ENCODE measurements at regions not wholly inside any gene's neighbourhood (a gene's known extent, or its start where the extent isn't known, plus 50 kb on each side); places are given as distances from the start of the nearest gene placed in this dataset.

DNA sequence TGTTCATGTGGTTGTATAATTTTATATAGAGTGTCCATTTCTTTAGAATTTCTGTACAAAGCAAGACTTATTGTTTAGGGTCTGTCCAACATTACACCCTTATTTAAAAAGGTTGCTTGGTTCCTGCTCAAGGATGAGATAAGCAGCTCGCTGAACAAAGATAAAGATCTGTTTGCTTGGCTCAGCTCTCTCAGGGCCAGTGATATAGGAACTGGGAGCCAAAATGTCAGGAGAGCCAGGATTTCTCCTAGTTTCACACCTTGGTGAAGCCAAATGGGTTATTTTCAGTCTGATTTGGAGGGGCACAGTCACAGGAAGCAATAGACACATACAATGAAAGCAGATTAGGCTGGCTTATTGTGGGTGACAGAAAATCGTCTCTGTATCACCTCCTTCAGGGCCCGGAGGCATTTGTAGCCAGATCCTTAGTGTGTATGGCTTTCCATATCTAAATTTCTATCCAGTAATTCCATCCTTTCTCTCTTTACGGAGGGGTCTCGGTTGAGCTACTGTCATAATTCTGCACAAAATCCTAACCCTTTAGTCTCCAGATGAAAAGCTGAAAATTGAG lies 396.4 kb downstream of the TMEM232 start:
- ATAC-seq (no peak), DNase-seq (no peak)
- Mint-ChIP-seq H3K9me3 (peaks cover 6% of the 10 kb centered on the region), H3K4me3 (no peak overlapping the region), H3K4me1 (no peaks in the 10 kb centered on the region), H3K27me3 (no peaks in the 10 kb centered on the region), H3K27ac (no peak overlapping the region), H3K36me3 (ENCODE audit: low read depth) (no peaks in the 10 kb centered on the region)

GRCh38 chr5:110333384-110333783 lies 393.1 kb downstream of the TMEM232 start:
- H3K4me3 Mint-ChIP-seq = no peak overlapping the region
- ATAC-seq = no peak
- no peak for DNase-seq

DNA sequence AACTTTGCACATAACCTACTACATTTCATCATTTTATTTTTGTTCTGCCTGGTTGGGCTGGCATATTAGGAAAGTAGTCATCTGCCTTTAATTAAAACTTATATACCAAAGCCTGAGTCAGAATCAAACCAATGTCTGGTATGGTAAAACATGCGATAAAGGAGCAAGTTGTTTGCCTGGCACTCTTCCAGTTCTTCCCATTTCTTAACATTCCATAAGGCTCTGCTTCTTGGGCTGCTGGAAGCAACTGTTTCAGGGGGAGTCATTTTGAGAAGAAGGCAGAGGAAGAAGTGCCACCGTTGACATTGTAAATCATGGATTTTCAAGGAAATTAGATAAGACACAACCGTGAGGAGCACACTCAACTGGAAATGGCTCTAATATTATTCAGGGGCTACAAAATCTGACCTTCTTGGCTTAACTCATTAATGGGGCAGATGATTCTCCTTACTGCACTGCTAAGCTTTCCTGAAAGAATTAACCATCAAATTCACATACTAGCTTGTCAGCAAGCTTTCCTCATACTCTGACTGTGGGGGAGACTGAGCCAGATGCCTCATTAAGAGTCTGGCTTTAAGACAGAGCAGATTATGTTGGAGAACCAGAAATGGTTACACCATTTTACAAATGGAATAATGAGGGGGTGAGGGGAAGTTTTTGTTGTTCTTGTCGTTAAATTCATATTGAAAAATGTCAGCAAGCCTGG lies 391.0 kb downstream of the TMEM232 start:
- no peaks in the 10 kb centered on the region for H3K36me3 Mint-ChIP-seq (ENCODE audit: low read depth)
- H3K9me3 Mint-ChIP-seq = no peaks in the 10 kb centered on the region
- ATAC-seq (no peak), DNase-seq (no peak)
- H3K4me1 Mint-ChIP-seq = no peaks in the 10 kb centered on the region
- H3K27ac Mint-ChIP-seq = no peak overlapping the region
- no peaks in the 10 kb centered on the region for H3K27me3 Mint-ChIP-seq
- H3K4me3 Mint-ChIP-seq = no peak overlapping the region

More at GRCh38 chr5:110333384-110333783, 393.1 kb downstream of the TMEM232 start:
- no peaks in the 10 kb centered on the region for H3K27me3 Mint-ChIP-seq
- H3K9me3 Mint-ChIP-seq = peaks cover 6% of the 10 kb centered on the region
- H3K27ac Mint-ChIP-seq = no peak overlapping the region
- no peaks in the 10 kb centered on the region for H3K4me1 Mint-ChIP-seq
- H3K36me3 Mint-ChIP-seq (ENCODE audit: low read depth) = no peaks in the 10 kb centered on the region

GRCh38 chr5:110338341-110339083 lies 388.0 kb downstream of the TMEM232 start:
- DNase-seq (no peak), ATAC-seq (no peak)
- H3K27ac Mint-ChIP-seq = no peak overlapping the region
- no peaks in the 10 kb centered on the region for H3K27me3 Mint-ChIP-seq
- H3K9me3 Mint-ChIP-seq = no peaks in the 10 kb centered on the region
- no peaks in the 10 kb centered on the region for H3K4me1 Mint-ChIP-seq
- no peaks in the 10 kb centered on the region for H3K36me3 Mint-ChIP-seq (ENCODE audit: low read depth)
- no peak overlapping the region for H3K4me3 Mint-ChIP-seq

DNA sequence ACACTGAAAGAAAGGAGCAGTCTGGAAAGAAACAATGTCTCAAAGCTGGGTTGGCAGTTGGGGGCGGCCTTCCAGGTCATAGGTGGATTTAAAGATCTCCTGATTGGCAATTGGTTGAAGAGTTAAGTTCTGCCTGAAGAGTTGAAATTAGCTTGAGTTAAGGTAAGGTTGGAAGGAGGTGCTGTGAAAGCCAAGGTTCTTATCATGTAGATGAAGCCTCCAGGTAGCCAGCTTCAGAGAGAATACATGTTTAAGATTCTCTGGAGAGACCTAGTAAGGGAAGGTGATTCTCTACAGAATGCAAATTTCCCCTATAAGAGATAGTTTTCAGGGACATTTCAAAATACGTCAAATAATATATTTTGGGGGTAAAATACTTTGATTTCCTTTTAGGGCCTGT lies 387.1 kb downstream of the TMEM232 start:
- Mint-ChIP-seq H3K27ac (no peak overlapping the region), H3K4me1 (no peaks in the 10 kb centered on the region), H3K27me3 (no peaks in the 10 kb centered on the region), H3K4me3 (no peak overlapping the region), H3K36me3 (ENCODE audit: low read depth) (no peaks in the 10 kb centered on the region), H3K9me3 (no peaks in the 10 kb centered on the region)
- DNase-seq (no peak), ATAC-seq (no peak)

GRCh38 chr5:110341836-110342235 lies 384.6 kb downstream of the TMEM232 start:
- DNase-seq (no peak), ATAC-seq (no peak)
- Mint-ChIP-seq H3K4me1 (no peaks in the 10 kb centered on the region), H3K4me3 (no peak overlapping the region), H3K27me3 (no peaks in the 10 kb centered on the region), H3K36me3 (ENCODE audit: low read depth) (no peaks in the 10 kb centered on the region), H3K27ac (no peak overlapping the region), H3K9me3 (no peaks in the 10 kb centered on the region)

DNA sequence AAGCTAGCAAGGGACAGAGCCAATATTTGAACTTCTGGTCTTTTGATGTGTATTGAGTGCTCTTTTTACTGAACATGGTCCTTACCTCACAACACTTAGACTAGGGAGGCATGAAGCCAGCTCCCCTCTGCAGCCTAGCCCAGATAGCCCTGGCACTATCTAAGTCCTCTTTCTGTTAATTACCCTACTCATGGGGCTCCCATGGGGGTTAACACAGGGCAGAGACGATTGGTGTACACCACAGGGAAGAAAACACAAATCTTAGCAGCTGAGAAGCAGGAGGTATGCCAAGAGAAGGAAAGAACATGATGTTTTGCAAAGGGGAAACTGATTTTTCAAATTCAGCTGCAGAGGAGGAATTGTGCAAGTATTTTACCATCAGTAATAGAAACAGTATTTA lies 383.8 kb downstream of the TMEM232 start:
- Mint-ChIP-seq H3K9me3 (no peaks in the 10 kb centered on the region), H3K27ac (no peak overlapping the region), H3K4me3 (no peak overlapping the region), H3K4me1 (no peaks in the 10 kb centered on the region), H3K27me3 (no peaks in the 10 kb centered on the region), H3K36me3 (ENCODE audit: low read depth) (no peaks in the 10 kb centered on the region)
- ATAC-seq = no peak
- DNase-seq = no peak

DNA sequence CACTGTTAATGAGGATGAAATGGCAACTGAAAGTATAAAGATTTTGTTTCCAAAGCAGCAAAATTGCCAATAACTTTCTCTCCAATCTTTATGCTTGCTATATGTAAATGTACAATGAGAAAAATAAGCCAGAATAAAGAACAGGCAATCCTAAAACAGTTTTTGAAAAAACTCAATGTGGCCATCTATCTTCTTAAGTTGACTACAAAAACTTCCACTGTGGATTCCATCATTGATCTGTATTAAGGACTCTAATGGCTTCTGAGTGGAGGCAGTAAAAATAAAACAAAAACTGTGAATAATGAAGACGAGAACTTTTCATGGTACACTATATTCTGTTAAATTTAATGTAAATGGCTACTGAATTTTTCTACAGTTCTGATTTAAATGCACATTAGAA lies 382.9 kb downstream of the TMEM232 start:
- no peaks in the 10 kb centered on the region for H3K36me3 Mint-ChIP-seq (ENCODE audit: low read depth)
- DNase-seq (no peak), ATAC-seq (no peak)
- H3K27ac Mint-ChIP-seq = no peak overlapping the region
- no peaks in the 10 kb centered on the region for H3K9me3 Mint-ChIP-seq
- no peaks in the 10 kb centered on the region for H3K27me3 Mint-ChIP-seq
- no peaks in the 10 kb centered on the region for H3K4me1 Mint-ChIP-seq
- H3K4me3 Mint-ChIP-seq = no peak overlapping the region

GRCh38 chr5:110345623-110346022 lies 380.8 kb downstream of the TMEM232 start:
- Mint-ChIP-seq H3K27ac (no peak overlapping the region), H3K4me1 (no peaks in the 10 kb centered on the region), H3K36me3 (ENCODE audit: low read depth) (no peaks in the 10 kb centered on the region), H3K9me3 (no peaks in the 10 kb centered on the region), H3K27me3 (no peaks in the 10 kb centered on the region), H3K4me3 (no peak overlapping the region)
- ATAC-seq (no peak), DNase-seq (no peak)

- DNase-seq (no peak), ATAC-seq (no peak)
- Mint-ChIP-seq H3K9me3 (no peaks in the 10 kb centered on the region), H3K27ac (no peak overlapping the region), H3K4me1 (no peaks in the 10 kb centered on the region), H3K4me3 (no peak overlapping the region), H3K36me3 (ENCODE audit: low read depth) (no peaks in the 10 kb centered on the region), H3K27me3 (no peaks in the 10 kb centered on the region)
These were observed 379.5 kb downstream of the TMEM232 start for GRCh38 chr5:110346893-110347358.

GRCh38 chr5:110347781-110348180 lies 378.7 kb downstream of the TMEM232 start:
- no peaks in the 10 kb centered on the region for H3K36me3 Mint-ChIP-seq (ENCODE audit: low read depth)
- no peak for ATAC-seq
- H3K27ac Mint-ChIP-seq = no peak overlapping the region
- DNase-seq = no peak
- H3K4me3 Mint-ChIP-seq = no peak overlapping the region
- H3K4me1 Mint-ChIP-seq = no peaks in the 10 kb centered on the region
- no peaks in the 10 kb centered on the region for H3K9me3 Mint-ChIP-seq
- no peaks in the 10 kb centered on the region for H3K27me3 Mint-ChIP-seq

- H3K9me3 Mint-ChIP-seq = no peaks in the 10 kb centered on the region
- no peaks in the 10 kb centered on the region for H3K4me1 Mint-ChIP-seq
- H3K27me3 Mint-ChIP-seq = no peaks in the 10 kb centered on the region
- no peak overlapping the region for H3K27ac Mint-ChIP-seq
- H3K36me3 Mint-ChIP-seq (ENCODE audit: low read depth) = no peaks in the 10 kb centered on the region
- no peak for ATAC-seq
- H3K4me3 Mint-ChIP-seq = no peak overlapping the region
- no peak for DNase-seq
These were observed 375.0 kb downstream of the TMEM232 start for GRCh38 chr5:110351430-110351829.

DNA sequence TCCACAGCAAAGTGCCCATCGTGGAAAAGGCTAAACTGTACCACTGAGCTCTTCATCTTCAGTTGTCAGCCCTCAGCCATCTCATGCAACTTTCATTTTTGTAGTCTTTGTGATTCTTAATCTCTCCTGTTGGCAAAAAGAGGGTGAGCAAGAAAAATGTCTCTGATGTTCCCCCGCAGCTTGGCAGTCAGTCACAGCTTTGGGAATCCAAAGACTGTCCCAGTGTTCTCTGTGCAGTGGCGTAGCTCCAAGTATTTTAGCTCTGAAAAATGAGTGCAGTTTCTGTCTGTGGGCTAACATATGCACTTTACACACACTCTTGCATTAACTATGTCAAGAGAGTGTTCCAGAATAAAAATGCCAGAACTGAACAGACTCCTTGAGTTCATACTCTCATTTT lies 372.2 kb downstream of the TMEM232 start:
- H3K9me3 Mint-ChIP-seq = no peaks in the 10 kb centered on the region

GRCh38 chr5:110354915-110355644 lies 371.4 kb downstream of the TMEM232 start:
- DNase-seq (no peak), ATAC-seq (no peak)
- no peaks in the 10 kb centered on the region for H3K4me1 Mint-ChIP-seq
- no peaks in the 10 kb centered on the region for H3K36me3 Mint-ChIP-seq (ENCODE audit: low read depth)
- H3K27me3 Mint-ChIP-seq = no peaks in the 10 kb centered on the region
- no peaks in the 10 kb centered on the region for H3K9me3 Mint-ChIP-seq
- H3K4me3 Mint-ChIP-seq = no peak overlapping the region
- no peak overlapping the region for H3K27ac Mint-ChIP-seq

More for the DNA sequence above, 372.2 kb downstream of the TMEM232 start:
- H3K36me3 Mint-ChIP-seq (ENCODE audit: low read depth) = no peaks in the 10 kb centered on the region
- DNase-seq (no peak), ATAC-seq (no peak)
- no peaks in the 10 kb centered on the region for H3K27me3 Mint-ChIP-seq
- H3K4me1 Mint-ChIP-seq = no peaks in the 10 kb centered on the region
- no peak overlapping the region for H3K27ac Mint-ChIP-seq
- H3K4me3 Mint-ChIP-seq = no peak overlapping the region

Measured in activated naive CD8-positive, alpha-beta T cell treated with anti-CD3 and anti-CD28 coated beads, Interleukin-2, amount 50 U/mL, for 24 hours (primary cell).